ENCODE measurements at regions not wholly inside any gene's neighbourhood (a gene's known extent, or its start where the extent isn't known, plus 50 kb on each side); places are given as distances from the start of the nearest gene placed in this dataset.

GRCh38 chr1:188061881-188062280, 1233.1 kb downstream of the PLA2G4A start:
- Histone ChIP-seq H3K9me3 (ENCODE audit: low read depth, low read length) (no peaks in the 10 kb centered on the region), H2AFZ (ENCODE audit: low read length) (no peak overlapping the region), H3K27me3 (ENCODE audit: insufficient read depth, low read length) (no peaks in the 10 kb centered on the region), H3K79me2 (ENCODE audit: insufficient read depth, low read length) (no peaks in the 10 kb centered on the region), H3K36me3 (ENCODE audit: insufficient read depth, low read length) (no peaks in the 10 kb centered on the region), H4K20me1 (ENCODE audit: insufficient read depth, low read length) (no peaks in the 10 kb centered on the region), H3K4me1 (ENCODE audit: insufficient read depth, low read length) (no peaks in the 10 kb centered on the region), H3K4me2 (ENCODE audit: insufficient read depth, low read length) (no peak overlapping the region), H3K4me3 (ENCODE audit: insufficient read depth, low read length) (no peak overlapping the region), H3K27ac (ENCODE audit: low read depth, low read length) (no peak overlapping the region)
- no peak for TF ChIP-seq CTCF (IDR thresholded peaks at IDR 0.05; ENCODE audit: extremely low read depth, low read depth, low read length)
- no peak for DNase-seq (ENCODE audit: insufficient read length, low spot score, missing footprints)

DNA sequence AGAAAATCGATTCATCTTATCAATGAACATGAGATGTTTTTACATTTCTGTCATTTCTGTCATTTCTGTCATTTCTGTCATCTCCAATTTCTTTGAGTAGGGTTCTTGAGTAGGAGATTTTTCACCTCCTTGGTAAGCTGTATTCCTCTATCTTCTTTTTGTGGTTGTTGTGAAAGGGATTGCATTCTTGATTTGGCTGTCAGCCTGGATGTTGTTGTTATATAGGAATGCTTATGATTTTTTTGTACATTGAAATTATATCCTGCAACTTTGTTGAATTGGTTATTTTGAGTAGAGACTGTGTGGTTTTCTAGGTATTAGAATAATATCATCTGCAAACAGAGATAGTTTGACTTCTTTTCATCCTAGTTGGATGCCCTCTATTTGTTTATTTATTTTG, 1233.7 kb downstream of the PLA2G4A start:
- no peaks in the 10 kb centered on the region for H4K20me1 ChIP-seq (ENCODE audit: insufficient read depth, low read length)
- no peaks in the 10 kb centered on the region for H3K9me3 ChIP-seq (ENCODE audit: low read depth, low read length)
- no peak overlapping the region for H3K4me3 ChIP-seq (ENCODE audit: insufficient read depth, low read length)
- H3K4me1 ChIP-seq (ENCODE audit: insufficient read depth, low read length) = no peaks in the 10 kb centered on the region
- H3K27ac ChIP-seq (ENCODE audit: low read depth, low read length) = no peak overlapping the region
- no peak overlapping the region for H2AFZ ChIP-seq (ENCODE audit: low read length)
- H3K4me2 ChIP-seq (ENCODE audit: insufficient read depth, low read length) = no peak overlapping the region
- H3K79me2 ChIP-seq (ENCODE audit: insufficient read depth, low read length) = no peaks in the 10 kb centered on the region
- no peak for DNase-seq (ENCODE audit: insufficient read length, low spot score, missing footprints)
- TF ChIP-seq CTCF (IDR thresholded peaks at IDR 0.05; ENCODE audit: extremely low read depth, low read depth, low read length) = no peak
- no peaks in the 10 kb centered on the region for H3K36me3 ChIP-seq (ENCODE audit: insufficient read depth, low read length)
- H3K27me3 ChIP-seq (ENCODE audit: insufficient read depth, low read length) = no peaks in the 10 kb centered on the region

GRCh38 chr1:188065917-188066316, 1237.2 kb downstream of the PLA2G4A start:
- Histone ChIP-seq H3K79me2 (ENCODE audit: insufficient read depth, low read length) (no peaks in the 10 kb centered on the region), H3K4me1 (ENCODE audit: insufficient read depth, low read length) (no peaks in the 10 kb centered on the region), H2AFZ (ENCODE audit: low read length) (no peak overlapping the region), H3K27ac (ENCODE audit: low read depth, low read length) (no peak overlapping the region), H3K9me3 (ENCODE audit: low read depth, low read length) (no peaks in the 10 kb centered on the region), H3K36me3 (ENCODE audit: insufficient read depth, low read length) (no peaks in the 10 kb centered on the region), H3K4me2 (ENCODE audit: insufficient read depth, low read length) (no peak overlapping the region), H4K20me1 (ENCODE audit: insufficient read depth, low read length) (no peaks in the 10 kb centered on the region), H3K4me3 (ENCODE audit: insufficient read depth, low read length) (no peak overlapping the region), H3K27me3 (ENCODE audit: insufficient read depth, low read length) (no peaks in the 10 kb centered on the region)
- peak; percentile 15 for DNase-seq (ENCODE audit: insufficient read length, low spot score, missing footprints)
- TF ChIP-seq CTCF (IDR thresholded peaks at IDR 0.05; ENCODE audit: extremely low read depth, low read depth, low read length) = no peak

GRCh38 chr1:188070848-188071247, 1242.1 kb downstream of the PLA2G4A start:
- TF ChIP-seq CTCF (IDR thresholded peaks at IDR 0.05; ENCODE audit: extremely low read depth, low read depth, low read length) = no peak
- H2AFZ ChIP-seq (ENCODE audit: low read length) = no peak overlapping the region
- DNase-seq (ENCODE audit: insufficient read length, low spot score, missing footprints) = no peak

More at GRCh38 chr1:188070848-188071247, 1242.1 kb downstream of the PLA2G4A start:
- Histone ChIP-seq H3K27ac (ENCODE audit: low read depth, low read length) (no peak overlapping the region), H3K4me3 (ENCODE audit: insufficient read depth, low read length) (no peak overlapping the region), H3K4me2 (ENCODE audit: insufficient read depth, low read length) (no peak overlapping the region), H3K27me3 (ENCODE audit: insufficient read depth, low read length) (no peaks in the 10 kb centered on the region), H3K79me2 (ENCODE audit: insufficient read depth, low read length) (no peaks in the 10 kb centered on the region), H3K36me3 (ENCODE audit: insufficient read depth, low read length) (no peaks in the 10 kb centered on the region), H3K9me3 (ENCODE audit: low read depth, low read length) (peaks cover 2% of the 10 kb centered on the region), H4K20me1 (ENCODE audit: insufficient read depth, low read length) (no peaks in the 10 kb centered on the region), H3K4me1 (ENCODE audit: insufficient read depth, low read length) (no peaks in the 10 kb centered on the region)
